Sigmoid colon (tissue), 6 donors: ENCODE measurements at regions not wholly inside any gene's neighbourhood (a gene's known extent, or its start where the extent isn't known, plus 50 kb on each side); places are given as distances from the start of the nearest gene placed in this dataset.

ENCODE experiments used
- DNase-seq: peaks from one replicate; pipeline ENCODE4 v3.0.0-alpha.2; 2019
- H3K27ac ChIP-seq, 4 donors: fragments of 200-600 bp; sonication (generic); one replicate each; pipeline ENCODE4 v1.5.1; 2016 to 2019; ENCODE audit warnings: mild to moderate bottlenecking in 1 of 4
- H3K27me3 ChIP-seq, 3 donors: fragments of 200-600 bp; sonication (generic); one replicate each; pipeline ENCODE4 v1.5.1; 2019; ENCODE audit warnings: mild to moderate bottlenecking in 1 of 3
- H3K36me3 ChIP-seq, 4 donors: fragments of 200-600 bp; sonication (generic); one replicate each; pipeline ENCODE4 v1.5.1; 2016 to 2019
- H3K4me1 ChIP-seq, 4 donors: fragments of 200-600 bp; sonication (generic); one replicate each; pipeline ENCODE4 v1.5.1; 2017 to 2019
- H3K4me3 ChIP-seq, 4 donors: fragments of 200-600 bp; sonication (generic); one replicate each; pipeline ENCODE4 v1.5.1; 2017 to 2019; ENCODE audit warnings: mild to moderate bottlenecking in 2 of 4, moderate library complexity in 1 of 4
- H3K9me3 ChIP-seq, 4 donors: fragments of 200-600 bp in 3 of 4; sonication (generic) in 3 of 4; one replicate each; pipeline versions ENCODE4 v1.5.1 to v1.6.1; 2013 to 2019
- CTCF ChIP-seq, 4 experiments: fragments of 450-650 bp in 3 of 4; fragments of 200-600 bp in 1 of 4; IDR thresholded peaks; one replicate each; pipeline ENCODE4 v1.5.1; 2016 to 2019; ENCODE audit warnings: antibody characterized with exemption in 4 of 4, mild to moderate bottlenecking in 3 of 4, moderate library complexity in 2 of 4
- EP300 ChIP-seq, 4 donors: sonication (generic); formaldehyde crosslinking; IDR thresholded peaks; one replicate each; pipeline ENCODE4 v1.6.1; 2017; ENCODE audit warnings: antibody characterized with exemption in 4 of 4
- POLR2A ChIP-seq, 2 donors: fragments of 450-650 bp; IDR thresholded peaks; one replicate each; pipeline ENCODE4 v1.6.1; 2016; ENCODE audit warnings: antibody characterized with exemption in 2 of 2, mild to moderate bottlenecking in 2 of 2, moderate library complexity in 2 of 2
- POLR2AphosphoS5 ChIP-seq, 4 donors: sonication (generic); formaldehyde crosslinking; IDR thresholded peaks; one replicate each; pipeline ENCODE4 v1.6.1; 2017; ENCODE audit warnings: antibody characterized with exemption in 4 of 4
- WGBS, 2 donors: extraction: QIAGEN DNeasy Blood & Tissue Kit; methylation state at CpG; one replicate each; pipeline ENCODE4 v1.1.7; 2013; 5-methylcytosine and 5-hydroxymethylcytosine counted together
- intact Hi-C: fragments of 100-400 bp; cut with DNase I; formaldehyde crosslinking; loops from one replicate; pipeline ENCODE4 v1.15.1; 2023
- donor health status: healthy with polysubstance abuse.
- donor health status: healthy.

GRCh38 chr1:30310966-30311742, 412.2 kb downstream of the MATN1 start:
- no peak overlapping the region for H3K27ac ChIP-seq
- intact Hi-C loops = no loop called here
- no peaks in the 10 kb centered on the region for H3K4me1 ChIP-seq
- WGBS, 2 donors = 63 to 75% methylated on average over 11 of the region's 11 CpGs
- H3K9me3 ChIP-seq = no peaks in the 10 kb centered on the region
- peaks cover 0 to 38% (median 5%) of the 10 kb centered on the region in 3 donors for H3K27me3 ChIP-seq
- no peaks in the 10 kb centered on the region for H3K36me3 ChIP-seq
- H3K4me3 ChIP-seq = no peak overlapping the region
- TF ChIP-seq EP300 (IDR thresholded peaks at IDR 0.05) = no peak
- no peak for TF ChIP-seq POLR2AphosphoS5 (IDR thresholded peaks at IDR 0.05)
- TF ChIP-seq CTCF (IDR thresholded peaks at IDR 0.05) = no peak
- TF ChIP-seq POLR2A (IDR thresholded peaks at IDR 0.05) = no peak
- DNase-seq = peak; percentile 26

GRCh38 chr1:30307182-30307581, 416.2 kb downstream of the MATN1 start:
- no peak for DNase-seq
- H3K4me1 ChIP-seq = no peaks in the 10 kb centered on the region
- H3K27ac ChIP-seq = no peak overlapping the region
- H3K36me3 ChIP-seq = no peaks in the 10 kb centered on the region
- 89% methylated on average over 5 of the region's 5 CpGs for WGBS, 2 donors
- intact Hi-C loops = no loop called here
- H3K27me3 ChIP-seq = peaks cover 0 to 17% (median 0%) of the 10 kb centered on the region in 3 donors
- no peak overlapping the region for H3K4me3 ChIP-seq
- no peaks in the 10 kb centered on the region for H3K9me3 ChIP-seq
- no peak for TF ChIP-seq POLR2A (IDR thresholded peaks at IDR 0.05)
- TF ChIP-seq CTCF (IDR thresholded peaks at IDR 0.05) = no peak
- no peak for TF ChIP-seq EP300 (IDR thresholded peaks at IDR 0.05)
- no peak for TF ChIP-seq POLR2AphosphoS5 (IDR thresholded peaks at IDR 0.05)

GRCh38 chr1:30305519-30305918, 417.9 kb downstream of the MATN1 start:
- intact Hi-C loops = no loop called here
- no peak for DNase-seq
- 56 to 82% methylated on average over 3 of the region's 3 CpGs for WGBS, 2 donors
- no peak for TF ChIP-seq POLR2AphosphoS5 (IDR thresholded peaks at IDR 0.05)
- TF ChIP-seq CTCF (IDR thresholded peaks at IDR 0.05) = no peak
- no peak for TF ChIP-seq EP300 (IDR thresholded peaks at IDR 0.05)
- no peak for TF ChIP-seq POLR2A (IDR thresholded peaks at IDR 0.05)
- Histone ChIP-seq H3K36me3 (no peaks in the 10 kb centered on the region), H3K9me3 (no peaks in the 10 kb centered on the region), H3K27ac (no peak overlapping the region), H3K27me3 (peaks cover 0 to 19% (median 0%) of the 10 kb centered on the region in 3 donors), H3K4me1 (no peaks in the 10 kb centered on the region), H3K4me3 (no peak overlapping the region)

- 64 to 78% methylated on average over 4 of the region's 4 CpGs for WGBS, 2 donors
- no peaks in the 10 kb centered on the region for H3K36me3 ChIP-seq
- no peak for DNase-seq
- TF ChIP-seq EP300 (IDR thresholded peaks at IDR 0.05) = no peak
- no peak for TF ChIP-seq CTCF (IDR thresholded peaks at IDR 0.05)
- no peak for TF ChIP-seq POLR2A (IDR thresholded peaks at IDR 0.05)
- no peak for TF ChIP-seq POLR2AphosphoS5 (IDR thresholded peaks at IDR 0.05)
- intact Hi-C loops = no loop called here
- no peak overlapping the region for H3K4me3 ChIP-seq
- no peaks in the 10 kb centered on the region for H3K9me3 ChIP-seq
- peaks cover 0 to 23% (median 0%) of the 10 kb centered on the region in 3 donors for H3K27me3 ChIP-seq
- H3K4me1 ChIP-seq = no peaks in the 10 kb centered on the region
- H3K27ac ChIP-seq = no peak overlapping the region
Observed at GRCh38 chr1:30305061-30305460, 418.3 kb downstream of the MATN1 start.

GRCh38 chr1:30304080-30304479, 419.3 kb downstream of the MATN1 start:
- intact Hi-C loops = no loop called here
- H3K27me3 ChIP-seq = peaks cover 0 to 31% (median 0%) of the 10 kb centered on the region in 3 donors
- TF ChIP-seq POLR2AphosphoS5 (IDR thresholded peaks at IDR 0.05) = no peak
- TF ChIP-seq CTCF (IDR thresholded peaks at IDR 0.05) = no peak
- TF ChIP-seq EP300 (IDR thresholded peaks at IDR 0.05) = no peak

More at GRCh38 chr1:30304080-30304479, 419.3 kb downstream of the MATN1 start:
- Histone ChIP-seq H3K9me3 (no peaks in the 10 kb centered on the region), H3K27ac (no peak overlapping the region), H3K36me3 (no peaks in the 10 kb centered on the region), H3K4me1 (no peaks in the 10 kb centered on the region), H3K4me3 (no peak overlapping the region)
- no peak for DNase-seq
